Occipital lobe (tissue), 1 donor: ENCODE measurements at regions not wholly inside any gene's neighbourhood (a gene's known extent, or its start where the extent isn't known, plus 50 kb on each side); places are given as distances from the start of the nearest gene placed in this dataset.

Experiments used
- DNase-seq: peaks from one replicate; lab custom pipeline; 2025; lab: John Stamatoyannopoulos, UW

- no peak for DNase-seq
Measured at GRCh38 chr22:49550766-49551362, 276.8 kb downstream of the BRD1 start.

DNA sequence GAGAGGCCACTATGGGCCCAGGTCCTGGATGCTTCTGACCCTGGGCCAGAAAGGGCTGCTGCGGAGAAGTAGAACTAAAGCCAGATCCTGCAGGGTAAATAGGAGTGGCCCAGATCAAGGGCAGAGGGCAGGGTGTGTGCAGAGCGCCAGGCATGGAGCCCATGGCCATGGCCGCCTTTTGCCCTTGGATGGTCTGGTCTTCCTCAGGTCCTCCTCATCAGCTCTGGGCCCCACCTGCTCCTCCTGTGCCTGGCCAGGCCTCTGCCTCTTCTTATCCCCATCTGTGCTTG lies 277.6 kb downstream of the BRD1 start:
- DNase-seq = no peak

DNA sequence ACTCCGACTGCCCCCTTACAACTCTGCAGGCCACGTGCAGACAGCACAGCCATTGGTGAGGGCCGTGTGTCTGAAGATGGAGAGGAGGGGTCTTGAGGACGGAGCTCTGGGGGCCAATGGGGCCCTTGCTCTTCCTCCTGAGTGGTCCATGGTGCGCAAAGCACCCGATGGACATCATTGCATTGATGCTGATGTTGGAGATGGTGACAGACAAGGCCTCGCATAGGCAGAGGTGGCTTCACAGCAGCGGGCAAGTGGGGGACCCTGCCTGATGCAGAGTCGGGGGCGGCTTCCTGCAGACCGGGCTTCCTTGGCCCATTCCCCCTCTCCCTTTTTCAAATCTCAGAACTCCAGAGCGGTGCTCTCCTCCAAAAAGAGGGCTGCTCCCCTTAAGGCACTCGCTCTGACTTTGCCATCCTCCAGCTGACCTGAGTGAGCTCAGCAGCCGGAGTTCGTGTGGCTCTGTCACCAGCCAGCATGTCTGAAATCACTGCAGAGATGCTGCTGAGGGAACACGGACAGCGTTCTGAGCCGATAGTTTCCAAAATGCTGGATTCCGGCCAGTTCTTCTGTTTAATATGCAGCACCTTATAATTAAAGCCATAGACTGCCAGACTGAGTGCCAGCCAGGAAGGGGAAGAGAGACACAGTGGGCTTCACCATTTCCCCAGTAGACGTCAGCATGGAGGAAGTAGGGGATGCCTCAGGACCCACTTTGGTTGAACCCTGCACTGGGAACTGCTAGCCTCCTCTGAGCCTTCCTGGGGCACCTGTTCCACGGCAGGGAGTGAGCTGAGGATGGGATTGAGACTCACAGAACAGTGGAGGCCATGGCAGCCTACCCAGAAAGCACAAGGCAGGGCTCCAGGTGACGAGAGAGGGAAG lies 278.2 kb downstream of the BRD1 start:
- DNase-seq = no peak

DNA sequence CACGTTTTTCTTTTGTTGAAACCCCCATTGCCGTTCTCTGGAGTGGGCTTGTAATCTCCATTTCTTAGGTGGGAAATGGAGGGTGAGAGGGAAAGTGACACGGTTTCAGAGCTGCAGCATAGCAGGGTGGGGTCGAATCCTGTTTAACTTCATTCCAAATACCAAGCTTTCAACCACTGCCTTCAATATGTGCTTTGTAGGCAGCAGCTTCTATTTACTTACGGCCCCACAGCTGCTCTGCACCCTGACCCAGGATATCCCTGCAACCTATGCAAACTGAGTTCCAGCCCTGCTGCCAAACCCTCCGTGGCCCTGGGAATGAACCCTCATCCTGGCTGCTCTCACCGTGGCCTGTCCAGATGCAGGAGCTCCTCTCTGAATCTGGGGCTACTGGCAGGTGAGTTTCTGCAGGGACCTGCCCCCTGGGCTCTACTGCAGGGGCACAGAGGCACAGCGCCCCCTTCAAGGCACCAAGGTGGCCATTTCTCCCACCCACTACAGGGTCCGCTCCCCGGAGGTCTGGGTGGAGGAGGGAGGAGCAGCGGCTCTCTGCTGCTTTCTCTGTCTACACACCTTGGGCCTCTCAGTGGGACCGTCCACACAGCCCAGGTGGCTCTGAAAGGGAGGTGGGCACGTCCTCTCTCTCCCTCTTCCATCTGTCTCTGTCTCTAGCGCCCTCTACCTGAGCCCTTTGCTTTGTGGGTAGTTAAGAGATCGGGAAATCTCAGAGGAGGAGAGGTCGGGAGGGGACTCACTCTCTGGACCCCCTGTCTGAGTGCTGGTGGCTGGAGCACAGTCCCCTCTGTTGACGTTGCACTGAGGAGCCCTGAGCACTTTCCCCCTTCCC lies 279.1 kb downstream of the BRD1 start:
- DNase-seq = no peak

GRCh38 chr22:49547751-49548239 lies 279.9 kb downstream of the BRD1 start:
- DNase-seq = no peak

- DNase-seq = no peak
Measured at GRCh38 chr22:49546811-49547585, 280.7 kb downstream of the BRD1 start.

DNA sequence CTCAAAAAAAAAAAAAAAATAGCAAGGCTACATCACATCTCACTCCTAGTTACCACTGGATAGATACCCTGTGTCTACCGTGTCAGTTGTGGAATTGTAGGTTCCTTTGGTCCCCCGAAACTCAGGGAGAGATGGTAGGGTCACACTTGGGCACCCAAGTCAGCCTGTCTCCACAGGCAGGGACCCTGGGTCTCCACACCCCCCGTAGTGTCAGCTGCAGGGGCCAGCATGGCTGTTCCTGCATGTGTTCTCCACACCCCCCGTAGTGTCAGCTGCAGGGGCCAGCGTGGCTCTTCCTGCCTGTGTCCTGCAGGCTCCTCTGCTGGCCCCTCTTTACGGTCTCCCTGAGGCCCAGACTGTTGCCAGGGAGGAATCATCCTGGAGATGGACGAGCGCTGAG lies 282.1 kb downstream of the BRD1 start:
- no peak for DNase-seq

- no peak for DNase-seq
Measured at GRCh38 chr22:49544286-49544685, 283.4 kb downstream of the BRD1 start.

DNA sequence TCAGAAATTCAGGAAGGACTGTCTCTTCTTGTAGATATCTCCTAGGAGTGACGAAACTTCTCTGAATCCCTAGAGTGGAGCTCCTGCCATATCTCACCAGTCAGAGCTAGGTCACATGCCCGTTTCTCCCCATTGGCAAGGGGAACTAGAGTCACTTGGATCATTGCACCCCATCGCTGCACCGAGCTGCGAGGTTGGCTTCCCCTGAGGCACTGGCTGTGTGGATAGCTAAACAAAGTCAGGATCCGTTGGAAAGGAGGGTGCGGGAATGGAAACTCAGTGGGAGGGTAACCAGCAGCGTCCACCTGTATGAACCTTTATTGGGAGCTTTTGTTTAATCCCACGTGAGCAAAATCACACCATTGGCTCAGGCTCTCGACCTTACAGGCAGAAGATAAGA lies 283.8 kb downstream of the BRD1 start:
- no peak for DNase-seq

DNA sequence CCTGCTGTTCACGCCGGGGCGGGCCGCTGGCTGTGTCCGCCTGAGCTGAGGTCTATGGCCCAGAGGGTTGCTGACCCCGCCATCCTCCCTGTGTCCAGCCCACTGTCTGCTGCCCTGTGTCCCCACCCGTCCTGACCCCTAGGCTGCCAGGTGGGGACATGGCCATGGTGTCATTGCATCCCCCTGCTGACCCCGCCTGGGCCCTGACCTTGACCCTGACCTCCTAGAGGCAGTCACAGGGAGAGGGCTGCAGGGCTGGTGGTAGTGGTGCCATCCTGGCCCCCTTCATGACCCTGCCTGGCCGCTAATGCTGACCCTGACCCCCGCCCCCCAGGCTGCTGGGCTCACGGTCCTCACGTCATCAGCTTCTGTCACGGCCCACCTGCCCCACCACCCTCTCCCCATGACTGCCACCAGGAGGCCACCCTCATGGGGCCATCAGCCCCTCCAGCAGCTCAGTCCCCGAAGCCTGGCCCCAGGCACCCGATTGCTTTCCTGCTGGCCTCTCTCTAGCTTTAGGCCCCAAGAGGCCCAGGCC lies 285.9 kb downstream of the BRD1 start:
- DNase-seq = no peak

DNA sequence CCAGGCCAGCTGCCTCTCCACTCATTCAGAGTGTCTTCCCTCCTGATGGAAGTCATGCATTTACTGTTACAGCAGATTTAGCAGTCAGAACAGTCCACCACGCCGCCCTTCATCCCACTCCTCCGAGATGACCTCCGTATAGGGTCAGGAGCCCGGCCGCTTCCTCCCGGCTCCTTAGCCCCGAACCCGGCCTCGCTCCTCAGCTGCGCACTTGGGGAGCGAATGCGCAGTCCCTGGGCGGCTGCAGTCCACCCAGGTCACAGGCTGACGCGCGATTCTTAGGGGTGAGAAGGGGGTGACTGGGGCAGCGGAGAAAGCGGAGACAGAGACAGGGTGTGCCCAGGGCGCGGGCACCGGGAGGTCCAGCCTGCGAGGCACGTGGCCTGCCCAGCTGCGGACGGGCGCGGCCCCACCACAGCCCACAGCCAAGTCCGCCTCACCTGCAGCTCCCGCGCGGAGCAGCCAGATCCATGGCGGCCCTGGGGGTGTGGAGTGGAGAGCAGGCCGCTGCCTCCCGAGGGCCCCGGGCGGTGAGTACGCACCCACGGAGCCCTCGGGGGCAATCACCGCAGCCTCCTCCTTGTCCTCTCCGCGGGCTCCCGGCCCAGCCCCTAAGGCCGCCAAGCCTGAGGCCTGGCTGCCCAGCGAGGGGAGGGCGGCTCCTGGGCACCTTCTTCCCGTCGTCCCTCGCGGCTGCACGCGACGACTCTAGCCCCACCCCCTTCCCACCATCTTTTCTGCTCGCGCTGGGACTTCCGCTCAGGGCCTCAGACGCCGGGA lies 286.6 kb downstream of the BRD1 start:
- DNase-seq = no peak

GRCh38 chr22:49540084-49540912 lies 287.4 kb downstream of the BRD1 start:
- DNase-seq = no peak

- DNase-seq = no peak
Measured at GRCh38 chr22:49538006-49538405, 289.7 kb downstream of the BRD1 start.

GRCh38 chr22:49536571-49537131 lies 291.0 kb downstream of the BRD1 start:
- no peak for DNase-seq

DNA sequence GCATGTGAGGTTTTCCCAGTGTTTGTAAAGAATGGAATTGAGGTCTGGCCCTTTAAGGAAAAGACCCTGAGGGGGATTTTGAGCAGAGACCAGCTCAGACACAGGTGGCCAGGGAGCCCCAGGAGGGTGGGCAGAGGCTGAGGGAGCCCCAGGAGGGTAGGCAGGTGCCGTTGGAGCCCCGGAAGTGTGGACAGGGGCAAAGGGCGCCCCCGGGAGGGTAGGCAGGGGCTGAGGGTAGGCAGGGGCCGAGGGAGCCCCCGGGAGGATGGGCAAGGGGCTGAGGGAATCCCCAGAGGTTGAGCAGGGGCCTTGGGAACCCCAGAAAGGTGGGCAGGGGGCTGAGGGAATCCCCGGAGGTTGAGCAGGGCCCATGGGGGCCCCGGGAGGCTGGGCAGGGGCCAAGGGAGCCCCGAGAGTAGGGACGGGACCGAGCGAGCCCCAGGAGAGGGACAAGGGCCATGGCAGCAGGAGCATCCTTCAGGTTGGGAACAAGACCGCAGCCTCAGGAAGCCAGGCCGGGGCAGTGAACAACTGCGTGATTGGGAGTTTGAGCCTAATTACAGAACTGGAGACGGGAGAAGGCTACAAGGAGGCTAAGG lies 292.0 kb downstream of the BRD1 start:
- no peak for DNase-seq

DNA sequence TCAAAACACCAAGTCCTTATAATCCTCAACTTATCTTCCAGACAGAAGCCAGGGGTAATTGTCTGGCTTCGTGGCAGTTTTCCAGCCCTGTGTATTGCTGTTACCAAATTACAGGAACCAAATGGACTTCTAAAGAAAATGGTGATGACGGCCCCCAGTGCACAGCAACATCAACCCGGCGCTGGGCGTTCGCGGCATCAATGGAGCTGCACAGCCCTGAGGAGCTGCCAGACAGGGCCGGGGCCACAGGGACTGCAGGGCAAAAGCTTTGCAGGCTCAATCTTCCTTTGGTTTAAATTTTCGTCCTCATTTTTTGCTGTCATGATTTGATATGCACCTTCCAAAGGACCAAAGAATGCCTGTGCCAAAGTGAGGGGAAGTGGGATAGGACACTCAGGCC lies 292.5 kb downstream of the BRD1 start:
- no peak for DNase-seq

GRCh38 chr22:49534386-49534785 lies 293.3 kb downstream of the BRD1 start:
- DNase-seq = no peak

- no peak for DNase-seq
Measured at GRCh38 chr22:49533886-49534285, 293.8 kb downstream of the BRD1 start.
